ENCODE measurements at regions not wholly inside any gene's neighbourhood (a gene's known extent, or its start where the extent isn't known, plus 50 kb on each side); places are given as distances from the start of the nearest gene placed in this dataset.

DNA sequence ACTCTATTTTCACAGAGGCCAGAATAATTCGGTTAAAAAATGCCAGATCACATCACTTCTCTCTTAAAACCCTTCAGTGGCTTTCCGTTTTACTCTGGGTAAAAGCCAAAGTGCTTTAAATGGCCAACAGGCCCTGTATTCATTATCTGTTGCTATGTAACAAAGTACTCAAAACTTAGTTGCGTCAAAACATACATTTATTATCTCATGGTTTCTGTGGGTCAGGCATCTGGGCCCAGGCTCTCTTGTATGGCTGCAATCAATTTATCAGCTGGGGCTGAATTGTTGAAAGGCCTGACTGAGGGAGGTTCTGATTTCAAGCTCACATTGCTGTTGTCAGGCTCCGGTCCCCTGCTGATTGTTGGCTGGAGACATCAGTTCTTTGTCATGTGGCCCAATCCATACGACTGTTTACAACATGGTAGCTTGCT is 72.7 kb upstream of the H2AZ1 start:
- Histone ChIP-seq H3K27ac (ENCODE audit: insufficient read depth in 1 of 2, low read depth in 1 of 2, low read length in 2 of 2, poor library complexity in 1 of 2, severe bottlenecking in 2 of 2) (no peak overlapping the region), H3K4me3 (ENCODE audit: control insufficient read depth in 1 of 7, extremely low read depth in 1 of 7, insufficient read depth in 4 of 7, low read depth in 2 of 7, low read length in 6 of 7) (no peak overlapping the region), H3K9me3 (ENCODE audit: control extremely low read depth in 1 of 5, control insufficient read depth in 4 of 5, insufficient read depth in 2 of 5, low read depth in 1 of 5, low read length in 4 of 5) (no peaks in the 10 kb centered on the region), H3K36me3 (ENCODE audit: control insufficient read depth in 4 of 4, insufficient read depth in 4 of 4, low read length in 3 of 4) (no peaks in the 10 kb centered on the region), H3K4me1 (ENCODE audit: control extremely low read depth in 1 of 4, control insufficient read depth in 4 of 4, insufficient read depth in 4 of 4, low read length in 3 of 4) (no peaks in the 10 kb centered on the region), H3K27me3 (replicated peaks in 2 of 5; ENCODE audit: control insufficient read depth in 4 of 5, insufficient read depth in 5 of 5, low read length in 4 of 5) (peaks cover 0 to 2% (median 0%) of the 10 kb centered on the region in 5 experiments)
- ChIA-PET CTCF (no interaction called here), POLR2A (no interaction called here)
- 98% methylated on average over 3 of the region's 5 CpGs for WGBS (ENCODE audit: insufficient coverage)
- no peak for DNase-seq

DNA sequence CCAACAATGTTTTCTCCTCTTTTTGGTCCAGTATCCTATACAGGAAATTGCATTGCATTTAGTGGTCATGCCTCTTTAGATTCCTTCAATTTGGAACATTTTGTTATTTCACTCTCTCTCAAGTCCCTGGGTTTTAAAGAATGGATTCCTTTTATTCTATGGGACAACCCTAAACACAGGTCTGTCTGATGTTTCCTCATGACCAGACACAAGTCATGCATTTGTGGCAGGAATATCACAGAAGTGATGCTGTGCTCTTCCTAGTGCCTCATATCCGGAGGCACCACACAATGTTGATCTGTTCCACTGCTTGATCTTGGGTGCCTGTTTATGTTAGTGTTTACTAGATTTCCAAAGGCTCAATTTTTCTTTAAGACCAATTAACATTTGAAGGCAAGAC is 69.7 kb upstream of the H2AZ1 start:
- no CpG with 5 or more reads among the region's 1 CpG for WGBS (ENCODE audit: insufficient coverage)
- peaks cover 0 to 2% (median 0%) of the 10 kb centered on the region in 5 experiments for H3K27me3 ChIP-seq (replicated peaks in 2 of 5; ENCODE audit: control insufficient read depth in 4 of 5, insufficient read depth in 5 of 5, low read length in 4 of 5)
- ChIA-PET POLR2A (no interaction called here), CTCF (no interaction called here)
- no peaks in the 10 kb centered on the region for H3K4me1 ChIP-seq (ENCODE audit: control extremely low read depth in 1 of 4, control insufficient read depth in 4 of 4, insufficient read depth in 4 of 4, low read length in 3 of 4)
- no peak overlapping the region for H3K4me3 ChIP-seq (ENCODE audit: control insufficient read depth in 1 of 7, extremely low read depth in 1 of 7, insufficient read depth in 4 of 7, low read depth in 2 of 7, low read length in 6 of 7)
- H3K9me3 ChIP-seq (ENCODE audit: control extremely low read depth in 1 of 5, control insufficient read depth in 4 of 5, insufficient read depth in 2 of 5, low read depth in 1 of 5, low read length in 4 of 5): no peaks in the 10 kb centered on the region
- H3K36me3 ChIP-seq (ENCODE audit: control insufficient read depth in 4 of 4, insufficient read depth in 4 of 4, low read length in 3 of 4): no peaks in the 10 kb centered on the region
- no peak overlapping the region for H3K27ac ChIP-seq (ENCODE audit: insufficient read depth in 1 of 2, low read depth in 1 of 2, low read length in 2 of 2, poor library complexity in 1 of 2, severe bottlenecking in 2 of 2)
- no peak for DNase-seq

DNA sequence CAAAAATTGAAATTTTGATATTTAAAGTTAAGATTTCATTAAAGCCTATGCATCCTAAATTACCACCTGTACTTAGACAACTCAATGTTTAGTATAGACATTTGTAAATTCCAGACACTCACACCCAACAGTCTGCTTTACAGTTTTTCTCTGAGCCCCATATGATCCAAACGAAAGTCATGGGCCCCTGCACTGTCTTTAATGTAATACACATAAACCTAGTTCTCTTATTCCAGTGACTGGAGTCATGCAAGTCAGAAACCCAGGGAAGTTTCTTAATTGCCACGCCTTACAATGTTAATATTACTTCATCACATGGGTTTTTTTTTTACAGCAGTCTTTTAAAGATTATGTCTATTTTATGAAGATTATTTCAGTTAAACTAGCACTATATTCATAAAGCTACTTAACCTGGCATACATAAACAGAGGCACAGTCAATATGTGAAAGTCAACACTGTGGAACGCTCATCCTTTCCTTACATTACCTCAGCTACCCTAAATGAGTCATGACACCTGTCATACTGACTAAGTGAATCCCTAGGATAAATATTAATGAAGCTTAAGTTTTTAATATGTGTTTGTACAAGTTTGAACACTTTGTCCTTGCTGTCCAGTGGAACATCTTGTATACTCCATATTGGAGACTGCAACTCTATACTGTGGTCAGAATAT is 67.7 kb upstream of the H2AZ1 start:
- 95% methylated on average over 2 of the region's 3 CpGs for WGBS (ENCODE audit: insufficient coverage)
- H3K36me3 ChIP-seq (ENCODE audit: control insufficient read depth in 4 of 4, insufficient read depth in 4 of 4, low read length in 3 of 4): no peaks in the 10 kb centered on the region
- no peak overlapping the region for H3K4me3 ChIP-seq (ENCODE audit: control insufficient read depth in 1 of 7, extremely low read depth in 1 of 7, insufficient read depth in 4 of 7, low read depth in 2 of 7, low read length in 6 of 7)
- ChIA-PET CTCF (no interaction called here), POLR2A (no interaction called here)
- H3K9me3 ChIP-seq (ENCODE audit: control extremely low read depth in 1 of 5, control insufficient read depth in 4 of 5, insufficient read depth in 2 of 5, low read depth in 1 of 5, low read length in 4 of 5): no peaks in the 10 kb centered on the region
- DNase-seq: no peak
- H3K27ac ChIP-seq (ENCODE audit: insufficient read depth in 1 of 2, low read depth in 1 of 2, low read length in 2 of 2, poor library complexity in 1 of 2, severe bottlenecking in 2 of 2): no peak overlapping the region
- H3K4me1 ChIP-seq (ENCODE audit: control extremely low read depth in 1 of 4, control insufficient read depth in 4 of 4, insufficient read depth in 4 of 4, low read length in 3 of 4): no peaks in the 10 kb centered on the region
- no peaks in the 10 kb centered on the region for H3K27me3 ChIP-seq (replicated peaks in 2 of 5; ENCODE audit: control insufficient read depth in 4 of 5, insufficient read depth in 5 of 5, low read length in 4 of 5)

DNA sequence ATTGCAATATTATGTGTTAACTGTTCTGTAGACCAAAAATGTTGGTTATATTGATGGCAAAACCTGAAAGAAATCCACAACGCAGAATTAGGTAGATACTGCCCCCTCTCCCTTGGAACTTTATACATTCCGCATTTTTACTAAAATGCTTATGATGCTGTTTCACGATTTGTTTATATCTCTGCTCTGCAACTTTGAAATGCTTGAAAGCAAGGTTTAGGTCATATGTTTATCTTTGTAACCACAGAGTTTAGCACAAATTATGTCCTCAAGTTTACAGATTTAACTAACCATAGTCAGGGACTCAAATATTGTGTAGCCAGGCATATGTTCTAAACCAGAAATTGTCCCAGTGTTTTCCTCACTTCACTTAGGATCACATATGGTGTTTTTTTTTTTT is 66.1 kb upstream of the H2AZ1 start:
- CTCF ChIA-PET: interaction anchor here (0.6 kb wide), 1 partner anchor 1596 kb away, joined by 4 read pairs; no protein-coding TSS in a partner anchor
- 100% methylated on average over 1 of the region's 3 CpGs for WGBS (ENCODE audit: insufficient coverage)
- Histone ChIP-seq H3K27ac (ENCODE audit: insufficient read depth in 1 of 2, low read depth in 1 of 2, low read length in 2 of 2, poor library complexity in 1 of 2, severe bottlenecking in 2 of 2) (no peak overlapping the region), H3K4me3 (ENCODE audit: control insufficient read depth in 1 of 7, extremely low read depth in 1 of 7, insufficient read depth in 4 of 7, low read depth in 2 of 7, low read length in 6 of 7) (no peak overlapping the region), H3K27me3 (replicated peaks in 2 of 5; ENCODE audit: control insufficient read depth in 4 of 5, insufficient read depth in 5 of 5, low read length in 4 of 5) (no peaks in the 10 kb centered on the region), H3K9me3 (ENCODE audit: control extremely low read depth in 1 of 5, control insufficient read depth in 4 of 5, insufficient read depth in 2 of 5, low read depth in 1 of 5, low read length in 4 of 5) (no peaks in the 10 kb centered on the region), H3K36me3 (ENCODE audit: control insufficient read depth in 4 of 4, insufficient read depth in 4 of 4, low read length in 3 of 4) (no peaks in the 10 kb centered on the region), H3K4me1 (ENCODE audit: control extremely low read depth in 1 of 4, control insufficient read depth in 4 of 4, insufficient read depth in 4 of 4, low read length in 3 of 4) (no peaks in the 10 kb centered on the region)
- no peak for DNase-seq
- POLR2A ChIA-PET: no interaction called here

DNA sequence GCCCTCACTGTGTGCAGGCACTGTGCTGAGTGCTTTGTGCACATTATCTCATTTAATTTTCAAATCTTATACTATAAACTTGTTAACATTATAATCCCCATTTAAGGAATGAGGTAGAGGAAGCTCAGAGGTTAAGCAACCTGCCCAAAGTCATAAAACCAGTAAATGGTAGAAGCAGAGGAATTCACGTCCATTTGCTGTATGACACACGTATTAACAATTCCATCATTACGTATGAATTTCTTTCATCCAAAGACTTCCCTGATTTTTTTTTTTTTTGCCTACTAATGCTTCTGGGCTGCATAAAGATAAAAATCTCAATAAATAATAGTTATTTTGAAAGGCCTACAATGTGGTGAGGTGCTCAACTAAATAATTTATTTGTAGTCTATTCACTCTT is 64.5 kb upstream of the H2AZ1 start:
- H3K27ac ChIP-seq (ENCODE audit: insufficient read depth in 1 of 2, low read depth in 1 of 2, low read length in 2 of 2, poor library complexity in 1 of 2, severe bottlenecking in 2 of 2): no peak overlapping the region
- POLR2A ChIA-PET: no interaction called here
- WGBS (ENCODE audit: insufficient coverage): no CpG with 5 or more reads among the region's 3 CpGs
- no peaks in the 10 kb centered on the region for H3K36me3 ChIP-seq (ENCODE audit: control insufficient read depth in 4 of 4, insufficient read depth in 4 of 4, low read length in 3 of 4)
- no peak for DNase-seq
- H3K9me3 ChIP-seq (ENCODE audit: control extremely low read depth in 1 of 5, control insufficient read depth in 4 of 5, insufficient read depth in 2 of 5, low read depth in 1 of 5, low read length in 4 of 5): no peaks in the 10 kb centered on the region
- H3K27me3 ChIP-seq (replicated peaks in 2 of 5; ENCODE audit: control insufficient read depth in 4 of 5, insufficient read depth in 5 of 5, low read length in 4 of 5): no peaks in the 10 kb centered on the region
- H3K4me1 ChIP-seq (ENCODE audit: control extremely low read depth in 1 of 4, control insufficient read depth in 4 of 4, insufficient read depth in 4 of 4, low read length in 3 of 4): no peaks in the 10 kb centered on the region
- CTCF ChIA-PET: no interaction called here
- no peak overlapping the region for H3K4me3 ChIP-seq (ENCODE audit: control insufficient read depth in 1 of 7, extremely low read depth in 1 of 7, insufficient read depth in 4 of 7, low read depth in 2 of 7, low read length in 6 of 7)

DNA sequence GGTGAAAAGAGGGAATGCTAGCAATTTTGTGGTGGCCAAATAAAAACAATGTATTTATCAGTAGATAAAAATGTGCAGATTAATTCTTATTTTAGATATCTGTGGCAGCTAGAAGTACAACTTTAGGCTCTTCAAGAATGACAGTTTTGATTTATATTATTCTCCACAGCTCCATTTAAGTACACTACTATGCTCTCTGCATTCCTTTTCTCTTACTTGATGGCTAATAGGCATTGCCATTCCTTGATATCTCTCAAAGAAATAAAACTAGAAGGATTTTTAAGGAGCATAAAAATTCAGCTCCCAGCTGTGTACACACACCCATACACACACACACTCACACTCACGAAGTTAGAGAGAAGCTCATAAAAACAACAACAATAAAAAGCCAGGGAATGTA is 59.4 kb upstream of the H2AZ1 start:
- no peaks in the 10 kb centered on the region for H3K36me3 ChIP-seq (ENCODE audit: control insufficient read depth in 4 of 4, insufficient read depth in 4 of 4, low read length in 3 of 4)
- no peak for DNase-seq
- no peaks in the 10 kb centered on the region for H3K9me3 ChIP-seq (ENCODE audit: control extremely low read depth in 1 of 5, control insufficient read depth in 4 of 5, insufficient read depth in 2 of 5, low read depth in 1 of 5, low read length in 4 of 5)
- no peak overlapping the region for H3K27ac ChIP-seq (ENCODE audit: insufficient read depth in 1 of 2, low read depth in 1 of 2, low read length in 2 of 2, poor library complexity in 1 of 2, severe bottlenecking in 2 of 2)
- no peaks in the 10 kb centered on the region for H3K4me1 ChIP-seq (ENCODE audit: control extremely low read depth in 1 of 4, control insufficient read depth in 4 of 4, insufficient read depth in 4 of 4, low read length in 3 of 4)
- POLR2A ChIA-PET: no interaction called here
- H3K4me3 ChIP-seq (ENCODE audit: control insufficient read depth in 1 of 7, extremely low read depth in 1 of 7, insufficient read depth in 4 of 7, low read depth in 2 of 7, low read length in 6 of 7): no peak overlapping the region
- no peaks in the 10 kb centered on the region for H3K27me3 ChIP-seq (replicated peaks in 2 of 5; ENCODE audit: control insufficient read depth in 4 of 5, insufficient read depth in 5 of 5, low read length in 4 of 5)
- CTCF ChIA-PET: no interaction called here
- WGBS (ENCODE audit: insufficient coverage): no CpG with 5 or more reads among the region's 1 CpG

DNA sequence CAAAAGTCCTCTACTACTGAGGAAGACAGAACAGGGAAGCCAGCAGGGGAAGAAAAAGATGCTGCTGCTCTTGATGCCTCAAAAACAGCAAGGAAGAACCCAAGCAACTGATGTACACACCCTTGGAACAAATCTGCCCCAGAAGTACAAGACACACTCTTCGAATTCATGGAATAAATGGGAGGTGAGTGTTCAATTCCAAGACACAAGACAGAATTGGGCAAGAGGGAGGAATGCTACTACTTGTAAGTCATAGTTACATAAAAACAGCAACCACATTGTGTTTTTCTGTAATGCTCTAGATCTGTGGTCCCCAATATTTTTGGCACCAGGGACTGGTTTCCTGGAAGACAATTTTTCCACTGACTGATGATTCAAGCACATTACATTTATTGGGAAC is 58.0 kb upstream of the H2AZ1 start:
- Histone ChIP-seq H3K4me1 (ENCODE audit: control extremely low read depth in 1 of 4, control insufficient read depth in 4 of 4, insufficient read depth in 4 of 4, low read length in 3 of 4) (no peaks in the 10 kb centered on the region), H3K27me3 (replicated peaks in 2 of 5; ENCODE audit: control insufficient read depth in 4 of 5, insufficient read depth in 5 of 5, low read length in 4 of 5) (no peaks in the 10 kb centered on the region), H3K36me3 (ENCODE audit: control insufficient read depth in 4 of 4, insufficient read depth in 4 of 4, low read length in 3 of 4) (no peaks in the 10 kb centered on the region), H3K4me3 (ENCODE audit: control insufficient read depth in 1 of 7, extremely low read depth in 1 of 7, insufficient read depth in 4 of 7, low read depth in 2 of 7, low read length in 6 of 7) (no peak overlapping the region), H3K9me3 (ENCODE audit: control extremely low read depth in 1 of 5, control insufficient read depth in 4 of 5, insufficient read depth in 2 of 5, low read depth in 1 of 5, low read length in 4 of 5) (no peaks in the 10 kb centered on the region), H3K27ac (ENCODE audit: insufficient read depth in 1 of 2, low read depth in 1 of 2, low read length in 2 of 2, poor library complexity in 1 of 2, severe bottlenecking in 2 of 2) (no peak overlapping the region)
- ChIA-PET CTCF (no interaction called here), POLR2A (no interaction called here)
- DNase-seq: no peak
- WGBS (ENCODE audit: insufficient coverage): no CpG with 5 or more reads among the region's 1 CpG
